ENCODE measurements at regions not wholly inside any gene's neighbourhood (a gene's known extent, or its start where the extent isn't known, plus 50 kb on each side); places are given as distances from the start of the nearest gene placed in this dataset.
A peak's percentile ranks its signal among the peaks of the same experiment; 100 is the strongest.

GRCh38 chr6:49333345-49334125, 129.5 kb downstream of the MMUT start:
- DNase-seq (ENCODE audit: low read depth, low spot score): no peak
- in situ Hi-C loops (cut with HindIII; ENCODE audit: low sequenced_read_pairs): no loop called here
- TF ChIP-seq CTCF (IDR thresholded peaks at IDR 0.05; ENCODE audit: low read depth, low read length): no peak
- no peak overlapping the region for H3K4me3 ChIP-seq (ENCODE audit: low read depth, low read length)

- TF ChIP-seq CTCF (IDR thresholded peaks at IDR 0.05; ENCODE audit: low read depth, low read length): no peak
- DNase-seq (ENCODE audit: low read depth, low spot score): no peak
- no peak overlapping the region for H3K4me3 ChIP-seq (ENCODE audit: low read depth, low read length)
- in situ Hi-C loops (cut with HindIII; ENCODE audit: low sequenced_read_pairs): no loop called here
Measured at GRCh38 chr6:49332781-49333180, 130.3 kb downstream of the MMUT start.

- H3K4me3 ChIP-seq (ENCODE audit: low read depth, low read length): no peak overlapping the region
- in situ Hi-C loops (cut with HindIII; ENCODE audit: low sequenced_read_pairs): no loop called here
- DNase-seq (ENCODE audit: low read depth, low spot score): no peak
- TF ChIP-seq CTCF (IDR thresholded peaks at IDR 0.05; ENCODE audit: low read depth, low read length): no peak
Measured at GRCh38 chr6:49329186-49329585, 133.9 kb downstream of the MMUT start.

- in situ Hi-C loops (cut with HindIII; ENCODE audit: low sequenced_read_pairs): no loop called here
- no peak for TF ChIP-seq CTCF (IDR thresholded peaks at IDR 0.05; ENCODE audit: low read depth, low read length)
- DNase-seq (ENCODE audit: low read depth, low spot score): peak; percentile 3
- no peak overlapping the region for H3K4me3 ChIP-seq (ENCODE audit: low read depth, low read length)
Measured at GRCh38 chr6:49328051-49328744, 134.9 kb downstream of the MMUT start.

GRCh38 chr6:49327571-49327970, 135.5 kb downstream of the MMUT start:
- no peak for TF ChIP-seq CTCF (IDR thresholded peaks at IDR 0.05; ENCODE audit: low read depth, low read length)
- in situ Hi-C loops (cut with HindIII; ENCODE audit: low sequenced_read_pairs): no loop called here
- H3K4me3 ChIP-seq (ENCODE audit: low read depth, low read length): no peak overlapping the region
- DNase-seq (ENCODE audit: low read depth, low spot score): no peak

- no peak for TF ChIP-seq CTCF (IDR thresholded peaks at IDR 0.05; ENCODE audit: low read depth, low read length)
- DNase-seq (ENCODE audit: low read depth, low spot score): peak; percentile 21
- in situ Hi-C loops (cut with HindIII; ENCODE audit: low sequenced_read_pairs): no loop called here
- no peak overlapping the region for H3K4me3 ChIP-seq (ENCODE audit: low read depth, low read length)
Measured at GRCh38 chr6:49327005-49327404, 136.0 kb downstream of the MMUT start.

Data from astrocyte of the spinal cord (primary cell).